GM12878 (cell line): ENCODE measurements at regions not wholly inside any gene's neighbourhood (a gene's known extent, or its start where the extent isn't known, plus 50 kb on each side); places are given as distances from the start of the nearest gene placed in this dataset.

Source experiments
- ATAC-seq: fragments of 200-7000 bp; cut with Tn5 transposase; 3 replicates; pipeline ENCODE4 v1.9.1; 2020; ENCODE audit warnings: mild to moderate bottlenecking, moderate library complexity
- BruUV-seq: library from RNA; stranded (reverse); fragments of 400-500 nt; replicated peaks from 2 replicates; lab custom pipeline; 2021; lab: Mats Ljungman, UMichigan
- CTCF ChIA-PET: fragments of 300-600 bp; sonication (Branson Sonifier 250); formaldehyde crosslinking; extraction: SDS; loops from one replicate; lab custom pipeline; 2021; ENCODE audit warnings: inconsistent platforms; lab: Yijun Ruan, JAX
- POLR2A ChIA-PET: fragments of 350-600 bp; formaldehyde crosslinking; extraction: SDS; loops from one replicate; lab custom pipeline; 2021; ENCODE audit warnings: inconsistent platforms; lab: Charles Lee
- RAD21 ChIA-PET: fragments of 300-600 bp; sonication (Branson Sonifier 250); formaldehyde crosslinking; loops from one replicate; lab custom pipeline; 2023; ENCODE audit warnings: antibody characterized with exemption; ENCODE audit not compliant: unreplicated experiment; lab: Charles Lee
- SMC1A ChIA-PET: fragments of 300-600 bp; sonication (Branson Sonifier 250); formaldehyde crosslinking; loops from one replicate; lab custom pipeline; 2023; ENCODE audit not compliant: unreplicated experiment, uncharacterized antibody; lab: Charles Lee
- DNase-seq: peaks from one replicate; pipeline ENCODE4 v3.0.0-alpha.2; 2011; ENCODE audit warnings: low read depth, low spot score
- FAIRE-seq: peaks from 3 replicates; lab custom pipeline; 2011; peaks lifted over from hg19 to GRCh38; lab: Jason Lieb, UNC
- H2AFZ ChIP-seq: 2 replicates; pipeline ENCODE4 v1.6.0; 2011; ENCODE audit warnings: low read depth, low read length, control low read depth; ENCODE audit not compliant: control insufficient read depth
- H3K27ac ChIP-seq: 2 replicates; pipeline ENCODE4 v1.5.1; 2011; ENCODE audit warnings: control low read depth; ENCODE audit not compliant: control insufficient read depth, insufficient read depth
- H3K27me3 ChIP-seq, 2 experiments: replicated peaks in 1 of 2; 2 replicates each; pipeline versions ENCODE4 v1.6.0 to v1.6.1; 2011; ENCODE audit warnings: low read length in 1 of 2; ENCODE audit not compliant: control insufficient read depth in 2 of 2, insufficient read depth in 2 of 2
- H3K36me3 ChIP-seq, 2 experiments: 2 replicates each; pipeline ENCODE4 v1.5.1; 2011; ENCODE audit warnings: low read length in 1 of 2; ENCODE audit not compliant: control insufficient read depth in 2 of 2, insufficient read depth in 2 of 2
- H3K4me1 ChIP-seq: 2 replicates; pipeline ENCODE4 v1.6.1; 2011; ENCODE audit warnings: mild to moderate bottlenecking, low read length, moderate library complexity, mixed read lengths; ENCODE audit not compliant: control insufficient read depth, insufficient read depth
- H3K4me2 ChIP-seq: 2 replicates; pipeline ENCODE4 v1.6.0; 2011; ENCODE audit warnings: control low read depth; ENCODE audit not compliant: control insufficient read depth, insufficient read depth
- H3K4me3 ChIP-seq: fragments of 200-600 bp; sonication (generic); 2 replicates; pipeline ENCODE4 v1.5.1; 2016
- H3K79me2 ChIP-seq: 2 replicates; pipeline ENCODE4 v1.6.0; 2011; ENCODE audit warnings: low read length; ENCODE audit not compliant: control insufficient read depth, insufficient read depth
- H3K9ac ChIP-seq: 2 replicates; pipeline ENCODE4 v1.8.0; 2011; ENCODE audit warnings: low read length, control low read depth, mixed read lengths; ENCODE audit not compliant: control insufficient read depth, insufficient read depth
- H3K9me3 ChIP-seq: replicated peaks from 3 replicates; pipeline ENCODE4 v1.5.1; 2011; ENCODE audit warnings: mild to moderate bottlenecking, low read length; ENCODE audit not compliant: control insufficient read depth, insufficient read depth
- H4K20me1 ChIP-seq: 2 replicates; pipeline ENCODE4 v1.6.0; 2011; ENCODE audit not compliant: control insufficient read depth, insufficient read depth
- BCLAF1 ChIP-seq: fragments of 450-650 bp; IDR thresholded peaks from 2 replicates; pipeline ENCODE4 v1.6.1; 2017; ENCODE audit warnings: antibody characterized with exemption, mild to moderate bottlenecking, moderate library complexity
- BMI1 ChIP-seq: fragments of 450-650 bp; IDR thresholded peaks from 2 replicates; pipeline ENCODE4 v1.6.1; 2016; ENCODE audit warnings: mild to moderate bottlenecking, moderate library complexity, borderline replicate concordance
- CBX3 ChIP-seq: fragments of 200-600 bp; sonication (generic); IDR thresholded peaks from 2 replicates; pipeline ENCODE4 v1.6.1; 2016; ENCODE audit warnings: low read depth, borderline replicate concordance
- CHD4 ChIP-seq: fragments of 200-600 bp; sonication (generic); IDR thresholded peaks from 2 replicates; pipeline ENCODE4 v1.6.1; 2016; ENCODE audit warnings: mild to moderate bottlenecking
- FOXK2 ChIP-seq: fragments of 450-650 bp; IDR thresholded peaks from 2 replicates; pipeline ENCODE4 v1.6.1; 2017; ENCODE audit warnings: mild to moderate bottlenecking, moderate library complexity
- JUNB ChIP-seq: IDR thresholded peaks from 2 replicates; pipeline ENCODE4 v1.6.1; 2016; ENCODE audit warnings: antibody characterized with exemption, mild to moderate bottlenecking
- KDM1A ChIP-seq: fragments of 200-600 bp; sonication (generic); IDR thresholded peaks from 2 replicates; pipeline ENCODE4 v1.6.1; 2016; ENCODE audit warnings: borderline replicate concordance
- MXI1 ChIP-seq: fragments of 150-350 bp; IDR thresholded peaks from 2 replicates; pipeline ENCODE4 v1.6.1; 2011; ENCODE audit warnings: low read depth, mild to moderate bottlenecking, inconsistent platforms, low read length, improper control_type of control experiment
- POLR2AphosphoS2 ChIP-seq: IDR thresholded peaks from 2 replicates; pipeline ENCODE4 v1.6.1; 2011; ENCODE audit warnings: low read depth, mild to moderate bottlenecking, low read length, improper control_type of control experiment, moderate library complexity
- RBBP5 ChIP-seq: fragments of 200-600 bp; sonication (generic); conservative IDR thresholded peaks from 2 replicates; pipeline ENCODE4 v1.6.1; 2016
- SMAD1 ChIP-seq: fragments of 450-650 bp; IDR thresholded peaks from 2 replicates; pipeline ENCODE4 v1.6.1; 2018; ENCODE audit warnings: mild to moderate bottlenecking, low read depth; ENCODE audit not compliant: partially characterized antibody
- SUPT20H ChIP-seq: IDR thresholded peaks from 2 replicates; pipeline ENCODE4 v1.6.1; 2011; ENCODE audit warnings: low read depth, mild to moderate bottlenecking, low read length, moderate library complexity, borderline replicate concordance; ENCODE audit not compliant: control insufficient read depth
- TAF1 ChIP-seq: IDR thresholded peaks from 2 replicates; pipeline ENCODE4 v1.6.1; 2011; ENCODE audit warnings: mild to moderate bottlenecking, low read depth, low read length, borderline replicate concordance
- TARDBP ChIP-seq: IDR thresholded peaks from 2 replicates; pipeline ENCODE4 v1.6.1; 2016; ENCODE audit warnings: borderline replicate concordance
- TCF12 ChIP-seq: IDR thresholded peaks from 2 replicates; pipeline ENCODE4 v1.6.1; 2011; ENCODE audit warnings: low read depth, mild to moderate bottlenecking, low read length
- ZNF24 ChIP-seq: fragments of 450-650 bp; IDR thresholded peaks from 2 replicates; pipeline ENCODE4 v1.6.1; 2017; ENCODE audit warnings: antibody characterized with exemption, mild to moderate bottlenecking
- ZZZ3 ChIP-seq: IDR thresholded peaks from 2 replicates; pipeline ENCODE4 v1.6.1; 2011; ENCODE audit warnings: low read depth; ENCODE audit not compliant: control insufficient read depth, insufficient read length
- in situ Hi-C: fragments of 300-500 bp; cut with MboI; formaldehyde crosslinking; loops from 9 replicates; pipeline ENCODE4 v1.14.3; 2018; ENCODE audit warnings: mixed read lengths
- intact Hi-C: fragments of 100-400 bp; cut with micrococcal nuclease; formaldehyde crosslinking; loops from one replicate; pipeline ENCODE4 v1.14.2; 2022; ENCODE audit not compliant: unreplicated experiment

GRCh38 chrX:45795546-45795945 lies 594.9 kb upstream of the DIPK2B start:
- in situ Hi-C loops (no loop called here), intact Hi-C loops (no loop called here)
- Histone ChIP-seq H3K36me3 (no peaks in the 10 kb centered on the region), H4K20me1 (no peaks in the 10 kb centered on the region), H3K4me2 (no peak overlapping the region), H2AFZ (no peak overlapping the region), H3K4me1 (0 out of 2 replicates have a peak, but pooled peaks cover 3% of the 10 kb centered on the region), H3K9me3 (no peaks in the 10 kb centered on the region), H3K79me2 (no peaks in the 10 kb centered on the region), H3K27me3 (no peaks in the 10 kb centered on the region)
- FAIRE-seq, result no peak
- ChIA-PET CTCF (interaction anchor here (0.9 kb wide), 1 partner anchor 48 kb away, joined by 3 read pairs; no protein-coding TSS in a partner anchor), SMC1A (no interaction called here), POLR2A (no interaction called here)
- ATAC-seq, result no peak
- BruUV-seq, result no TSS peak
- DNase-seq, result no peak
- TF ChIP-seq RBBP5 (no peak), POLR2AphosphoS2 (no peak), JUNB (no peak), ZZZ3 (no peak), TARDBP (no peak), CBX3 (no peak), CHD4 (no peak), BCLAF1 (no peak), FOXK2 (no peak), SMAD1 (no peak), BMI1 (no peak), ZNF24 (no peak), MXI1 (no peak), TAF1 (no peak), TCF12 (no peak), SUPT20H (no peak), KDM1A (no peak)
- TF ChIP-seq, all 136 proteins: peak for 0
- no peak overlapping the region for H3K27ac ChIP-seq
- H3K9ac ChIP-seq, result no peak overlapping the region
- no peak overlapping the region for H3K4me3 ChIP-seq
- RAD21 ChIA-PET, result no interaction called here
